ENCODE measurements at regions not wholly inside any gene's neighbourhood (a gene's known extent, or its start where the extent isn't known, plus 50 kb on each side); places are given as distances from the start of the nearest gene placed in this dataset.

GRCh38 chr7:41054960-41055661, 647.8 kb downstream of the INHBA start:
- FAIRE-seq, result no peak
- no peak for DNase-seq (ENCODE audit: insufficient read length, low spot score)
- no peak for TF ChIP-seq POLR2A (IDR thresholded peaks at IDR 0.05; ENCODE audit: low read depth, low read length)

DNA sequence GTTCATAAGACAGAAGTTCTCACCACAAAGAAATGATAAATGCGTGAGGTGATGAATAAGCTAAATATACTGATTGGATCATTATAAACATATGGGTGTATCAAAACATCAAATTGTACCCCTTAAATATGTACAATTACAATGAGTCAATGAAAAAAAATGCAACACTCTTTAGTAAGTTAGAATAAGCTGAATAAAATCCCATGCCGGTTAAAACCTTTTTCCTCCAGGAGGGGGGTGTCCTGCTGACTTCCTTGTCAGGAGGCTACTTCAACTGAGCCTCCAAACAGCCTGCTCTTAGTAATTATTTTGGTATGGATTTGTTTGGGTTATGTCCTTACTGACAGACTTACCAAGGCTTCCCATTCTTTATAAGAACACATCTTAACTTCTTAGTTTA, 649.1 kb downstream of the INHBA start:
- no peak for DNase-seq (ENCODE audit: insufficient read length, low spot score)
- FAIRE-seq, result no peak
- no peak for TF ChIP-seq POLR2A (IDR thresholded peaks at IDR 0.05; ENCODE audit: low read depth, low read length)

DNA sequence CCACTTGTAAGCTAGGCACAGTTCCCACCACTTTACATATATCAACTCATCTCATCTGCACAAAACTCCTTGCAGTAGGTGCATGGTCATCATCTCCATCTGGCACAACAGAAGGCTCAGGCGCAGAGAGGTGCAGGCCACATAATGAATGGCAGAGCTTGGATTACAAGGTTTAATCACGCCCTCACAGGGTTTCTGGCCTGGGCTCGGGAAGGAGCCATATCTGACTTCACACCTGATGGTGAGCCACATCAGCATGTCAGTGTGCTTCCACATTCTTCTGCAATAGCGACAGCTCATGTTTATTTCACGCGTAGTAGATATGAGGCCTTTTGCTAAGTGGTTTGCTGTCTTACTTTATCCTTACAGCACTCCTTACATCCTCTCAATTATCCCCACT, 650.2 kb downstream of the INHBA start:
- no peak for DNase-seq (ENCODE audit: insufficient read length, low spot score)
- no peak for FAIRE-seq
- no peak for TF ChIP-seq POLR2A (IDR thresholded peaks at IDR 0.05; ENCODE audit: low read depth, low read length)

GRCh38 chr7:41052201-41052600, 650.7 kb downstream of the INHBA start:
- TF ChIP-seq POLR2A (IDR thresholded peaks at IDR 0.05; ENCODE audit: low read depth, low read length), result no peak
- FAIRE-seq (no peak), DNase-seq (ENCODE audit: insufficient read length, low spot score) (no peak)

DNA sequence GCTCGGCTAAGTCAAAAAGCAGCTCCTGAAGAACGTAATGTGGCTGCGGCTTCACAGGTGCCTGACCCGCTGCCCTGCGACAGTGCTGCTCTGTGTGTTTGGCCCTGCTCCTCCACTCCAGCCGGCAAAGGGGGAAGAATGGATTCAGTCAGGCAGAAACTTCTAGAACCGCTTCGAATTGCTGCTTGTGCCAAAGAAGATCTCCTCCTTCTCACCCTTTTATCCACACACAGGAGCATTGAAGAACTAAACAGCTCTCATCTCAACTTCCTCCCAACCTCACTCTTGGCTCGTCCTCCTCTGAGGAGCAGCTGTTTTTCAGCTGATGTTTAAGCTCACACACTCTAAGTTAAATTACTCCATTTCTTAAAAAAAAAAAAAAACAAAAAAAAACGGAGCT, 651.4 kb downstream of the INHBA start:
- TF ChIP-seq POLR2A (IDR thresholded peaks at IDR 0.05; ENCODE audit: low read depth, low read length), result no peak
- DNase-seq (ENCODE audit: insufficient read length, low spot score) (no peak), FAIRE-seq (no peak)

GRCh38 chr7:41051062-41051461, 651.8 kb downstream of the INHBA start:
- FAIRE-seq (no peak), DNase-seq (ENCODE audit: insufficient read length, low spot score) (no peak)
- TF ChIP-seq POLR2A (IDR thresholded peaks at IDR 0.05; ENCODE audit: low read depth, low read length), result no peak

DNA sequence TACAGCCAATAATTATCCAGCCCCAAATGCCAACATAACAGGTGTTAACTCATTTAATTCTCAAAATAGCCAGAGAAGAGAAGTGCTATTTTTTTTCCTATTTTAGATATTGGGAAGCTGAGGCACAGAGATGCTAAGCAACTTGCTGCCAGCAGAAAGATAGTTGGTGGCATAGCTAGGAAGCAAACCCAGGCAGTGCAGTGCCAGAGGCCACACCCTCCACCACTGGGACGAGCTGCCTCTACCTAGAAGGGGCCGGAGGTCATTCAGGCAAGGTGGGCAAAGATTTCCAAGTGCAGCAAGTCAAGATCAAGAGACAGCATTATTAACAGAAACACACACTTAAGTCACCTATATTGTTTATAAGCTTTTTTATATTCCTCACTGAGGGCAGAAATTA, 654.1 kb downstream of the INHBA start:
- TF ChIP-seq POLR2A (IDR thresholded peaks at IDR 0.05; ENCODE audit: low read depth, low read length), result no peak
- FAIRE-seq (no peak), DNase-seq (ENCODE audit: insufficient read length, low spot score) (no peak)

DNA sequence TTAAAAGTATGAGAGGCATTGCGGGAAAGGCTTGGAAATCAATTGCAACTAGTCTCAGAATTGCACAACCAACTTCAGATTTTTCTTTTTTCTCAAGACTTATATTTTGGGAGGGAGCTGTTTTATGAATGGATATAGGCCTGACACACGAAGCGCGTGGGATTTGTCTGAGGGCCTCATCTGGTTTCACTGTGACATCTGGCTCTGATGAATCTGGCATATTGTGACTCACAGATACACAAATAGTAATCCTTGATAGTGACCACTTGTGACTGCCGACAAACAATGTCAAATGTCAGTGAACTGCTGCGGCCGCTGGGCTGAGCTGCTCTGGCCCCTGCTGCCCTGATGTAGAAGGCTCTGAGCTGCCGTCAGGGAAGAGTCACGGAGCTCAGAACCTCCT, 655.1 kb downstream of the INHBA start:
- TF ChIP-seq POLR2A (IDR thresholded peaks at IDR 0.05; ENCODE audit: low read depth, low read length), result no peak
- DNase-seq (ENCODE audit: insufficient read length, low spot score) (no peak), FAIRE-seq (no peak)

GRCh38 chr7:41047211-41047610, 655.7 kb downstream of the INHBA start:
- FAIRE-seq (no peak), DNase-seq (ENCODE audit: insufficient read length, low spot score) (no peak)
- no peak for TF ChIP-seq POLR2A (IDR thresholded peaks at IDR 0.05; ENCODE audit: low read depth, low read length)

- no peak for TF ChIP-seq POLR2A (IDR thresholded peaks at IDR 0.05; ENCODE audit: low read depth, low read length)
- FAIRE-seq (no peak), DNase-seq (ENCODE audit: insufficient read length, low spot score) (no peak)
These were observed 656.1 kb downstream of the INHBA start for GRCh38 chr7:41046776-41047175.

DNA sequence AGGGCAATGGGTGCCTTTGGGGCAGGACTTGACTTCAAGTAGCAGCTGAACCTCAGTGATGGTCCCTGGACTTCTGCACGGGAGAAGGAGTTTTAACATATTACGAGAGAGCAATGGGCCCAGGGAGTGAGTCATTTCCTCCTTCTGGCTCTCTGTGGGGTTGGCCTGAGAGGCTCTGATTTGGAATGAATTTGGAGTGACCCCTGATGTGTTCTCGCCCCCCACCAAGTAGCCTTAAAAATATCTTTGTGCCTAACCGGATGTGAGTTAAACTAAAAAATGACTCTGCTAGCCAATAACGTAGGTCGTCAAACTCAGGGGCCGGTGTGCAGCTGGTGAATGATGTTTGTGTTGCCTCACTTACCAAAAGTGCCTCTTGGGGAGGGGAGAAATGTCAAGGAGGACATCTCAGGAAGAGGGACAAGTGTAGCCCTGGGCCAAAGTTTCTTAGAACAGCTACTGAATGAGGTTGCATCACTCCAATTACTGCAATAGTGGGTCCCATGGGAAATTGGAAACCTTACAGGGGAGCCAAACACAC, 656.6 kb downstream of the INHBA start:
- peak; percentile 41 for DNase-seq (ENCODE audit: insufficient read length, low spot score)
- TF ChIP-seq POLR2A (IDR thresholded peaks at IDR 0.05; ENCODE audit: low read depth, low read length), result no peak
- FAIRE-seq, result no peak

DNA sequence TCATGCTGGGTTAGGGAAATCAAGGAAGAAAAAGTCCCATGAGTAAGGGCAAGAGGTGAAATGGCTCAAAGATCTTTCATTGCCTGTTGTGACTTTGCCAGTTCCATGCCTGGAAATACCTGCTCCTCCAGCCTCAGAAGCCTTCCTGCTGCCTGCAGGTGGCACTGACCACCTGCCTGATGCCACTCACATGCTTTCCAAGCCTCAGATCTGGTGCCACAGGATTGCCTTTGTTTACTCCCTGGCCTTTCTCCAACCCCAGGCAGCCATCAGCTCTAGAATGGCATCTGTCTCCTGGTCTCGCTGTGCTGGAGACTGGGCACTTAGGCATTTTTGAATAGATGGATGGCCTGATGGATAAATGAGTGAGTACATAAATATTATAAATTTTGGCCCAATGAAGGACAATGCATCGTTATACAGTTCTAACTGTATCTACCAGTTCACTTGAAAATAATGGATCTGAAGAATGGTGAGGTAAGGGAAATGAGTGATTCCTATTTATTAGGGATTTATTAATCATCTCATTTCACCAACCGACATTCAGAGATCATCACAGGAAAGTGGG, 657.2 kb downstream of the INHBA start:
- DNase-seq (ENCODE audit: insufficient read length, low spot score), result no peak
- TF ChIP-seq POLR2A (IDR thresholded peaks at IDR 0.05; ENCODE audit: low read depth, low read length), result no peak
- FAIRE-seq, result no peak

DNA sequence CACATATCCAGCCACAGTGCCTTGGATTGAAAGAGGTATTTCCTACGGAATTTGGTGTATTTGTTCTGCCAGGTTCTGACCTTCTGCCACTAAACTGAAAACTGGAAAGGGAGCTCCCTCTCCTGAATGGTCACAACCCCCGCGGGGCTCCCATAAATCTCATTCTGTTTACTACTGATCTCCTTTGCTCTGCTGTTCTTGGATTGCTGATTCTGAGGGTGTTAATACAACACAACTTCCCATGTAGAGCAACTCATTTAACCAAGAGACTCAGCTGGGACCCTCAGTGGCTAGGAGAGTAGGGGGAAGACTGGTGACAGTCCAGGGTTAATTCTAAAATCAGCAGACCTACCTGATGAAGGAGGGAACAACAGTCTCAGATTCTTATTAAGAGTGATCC, 662.9 kb downstream of the INHBA start:
- TF ChIP-seq POLR2A (IDR thresholded peaks at IDR 0.05; ENCODE audit: low read depth, low read length), result no peak
- DNase-seq (ENCODE audit: insufficient read length, low spot score) (no peak), FAIRE-seq (no peak)

DNA sequence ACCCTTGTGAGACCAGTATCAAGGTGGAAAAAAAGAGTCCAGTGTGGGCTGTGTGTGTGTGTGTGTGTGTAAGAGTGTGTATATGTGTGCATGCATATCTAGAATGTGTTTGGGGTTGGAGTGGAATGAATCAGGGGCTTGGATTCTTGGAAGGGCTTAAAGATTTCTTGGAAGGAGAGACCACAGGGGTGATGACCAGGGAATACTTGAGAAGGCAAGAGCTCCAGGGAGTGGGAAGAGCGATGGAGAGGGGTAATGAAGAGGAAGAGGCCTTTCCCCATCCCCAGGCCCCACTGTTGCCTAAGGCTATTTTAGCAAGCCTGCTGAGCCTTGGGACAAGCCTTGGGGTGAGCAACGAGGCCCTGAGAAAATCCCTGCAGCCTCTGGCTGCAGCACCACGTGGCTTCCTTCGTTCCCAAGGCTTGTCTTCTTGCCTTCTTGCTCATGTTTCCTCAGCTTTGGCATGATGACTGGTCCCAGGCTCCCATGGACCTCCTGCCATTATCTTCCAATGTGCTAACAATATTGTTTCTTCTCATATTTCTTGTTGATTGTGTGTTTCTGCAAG, 663.4 kb downstream of the INHBA start:
- no peak for FAIRE-seq
- no peak for DNase-seq (ENCODE audit: insufficient read length, low spot score)
- no peak for TF ChIP-seq POLR2A (IDR thresholded peaks at IDR 0.05; ENCODE audit: low read depth, low read length)

- DNase-seq (ENCODE audit: insufficient read length, low spot score), result no peak
- no peak for TF ChIP-seq POLR2A (IDR thresholded peaks at IDR 0.05; ENCODE audit: low read depth, low read length)
- no peak for FAIRE-seq
These were observed 664.7 kb downstream of the INHBA start for GRCh38 chr7:41038211-41038610.

All from H54 (cell line).